ENCODE measurements at regions not wholly inside any gene's neighbourhood (a gene's known extent, or its start where the extent isn't known, plus 50 kb on each side); places are given as distances from the start of the nearest gene placed in this dataset.

- no peak for TF ChIP-seq CTCF (conservative IDR thresholded peaks at IDR 0.05; ENCODE audit: low read depth, low read length)
- DNase-seq (ENCODE audit: low read depth), result no peak
- no peak overlapping the region for H3K4me3 ChIP-seq (ENCODE audit: low read depth, low read length)
Measured at GRCh38 chr7:36044101-36044892, 108.8 kb upstream of the EEPD1 start.

- H3K4me3 ChIP-seq (ENCODE audit: low read depth, low read length), result no peak overlapping the region
- DNase-seq (ENCODE audit: low read depth), result no peak
Measured at GRCh38 chr7:36045326-36045725, 107.7 kb upstream of the EEPD1 start.

DNA sequence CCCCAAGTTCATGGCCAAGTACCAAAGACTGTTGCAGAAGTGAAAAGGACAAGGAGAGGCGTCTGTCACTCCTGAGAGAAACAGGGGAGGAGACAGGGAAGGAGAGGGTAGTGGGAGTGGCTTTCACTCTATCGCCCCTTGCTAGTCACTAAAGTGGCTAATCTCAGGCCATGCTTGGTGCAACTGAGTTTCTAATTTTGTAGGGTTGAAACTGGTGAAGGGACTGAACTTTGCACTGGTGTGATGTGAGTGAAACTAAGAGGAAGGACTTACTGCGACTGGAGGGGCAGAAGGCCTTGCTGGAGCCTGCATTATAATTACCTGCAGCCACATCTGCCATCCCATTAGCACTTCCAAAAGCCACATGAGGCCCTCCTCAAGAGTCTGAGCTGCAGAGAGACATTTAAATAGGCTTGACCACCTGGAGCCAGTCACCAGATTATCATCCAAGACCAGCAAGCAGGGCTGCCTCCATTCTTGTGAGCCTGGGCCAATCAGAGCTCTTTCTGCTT, 107.2 kb upstream of the EEPD1 start:
- no peak for DNase-seq (ENCODE audit: low read depth)
- TF ChIP-seq CTCF (conservative IDR thresholded peaks at IDR 0.05; ENCODE audit: low read depth, low read length), result no peak
- H3K4me3 ChIP-seq (ENCODE audit: low read depth, low read length), result no peak overlapping the region

More at GRCh38 chr7:36045326-36045725, 107.7 kb upstream of the EEPD1 start:
- TF ChIP-seq CTCF (conservative IDR thresholded peaks at IDR 0.05; ENCODE audit: low read depth, low read length), result no peak

DNA sequence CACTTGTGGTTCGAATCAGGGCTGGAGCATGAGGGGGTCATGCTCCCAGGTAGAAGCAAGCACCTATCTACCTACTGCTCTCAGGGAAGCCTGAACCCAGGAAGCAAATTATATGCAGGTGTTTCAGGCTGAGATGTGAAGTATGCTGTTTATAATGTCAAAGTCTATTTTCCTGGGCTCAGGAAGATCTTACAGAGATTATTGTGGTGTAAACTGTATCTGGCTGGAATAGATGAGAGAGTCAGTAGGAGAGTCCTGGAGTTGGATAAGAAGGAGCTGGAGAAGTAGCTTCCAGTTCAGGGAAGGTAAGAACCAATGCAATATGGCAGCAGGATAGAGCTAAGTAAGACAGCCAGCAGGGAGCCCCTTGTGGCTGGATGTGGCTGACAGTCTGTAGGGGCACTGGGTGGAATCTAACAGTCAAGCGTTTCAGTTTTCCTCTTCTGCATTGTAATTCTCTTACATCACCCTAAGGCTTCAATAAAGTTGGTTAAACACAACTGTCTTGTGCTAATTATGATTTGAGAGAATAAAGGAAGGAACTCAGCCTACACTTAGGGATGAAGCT, 105.9 kb upstream of the EEPD1 start:
- DNase-seq (ENCODE audit: low read depth), result no peak
- TF ChIP-seq CTCF (conservative IDR thresholded peaks at IDR 0.05; ENCODE audit: low read depth, low read length), result no peak
- H3K4me3 ChIP-seq (ENCODE audit: low read depth, low read length), result no peak overlapping the region

DNA sequence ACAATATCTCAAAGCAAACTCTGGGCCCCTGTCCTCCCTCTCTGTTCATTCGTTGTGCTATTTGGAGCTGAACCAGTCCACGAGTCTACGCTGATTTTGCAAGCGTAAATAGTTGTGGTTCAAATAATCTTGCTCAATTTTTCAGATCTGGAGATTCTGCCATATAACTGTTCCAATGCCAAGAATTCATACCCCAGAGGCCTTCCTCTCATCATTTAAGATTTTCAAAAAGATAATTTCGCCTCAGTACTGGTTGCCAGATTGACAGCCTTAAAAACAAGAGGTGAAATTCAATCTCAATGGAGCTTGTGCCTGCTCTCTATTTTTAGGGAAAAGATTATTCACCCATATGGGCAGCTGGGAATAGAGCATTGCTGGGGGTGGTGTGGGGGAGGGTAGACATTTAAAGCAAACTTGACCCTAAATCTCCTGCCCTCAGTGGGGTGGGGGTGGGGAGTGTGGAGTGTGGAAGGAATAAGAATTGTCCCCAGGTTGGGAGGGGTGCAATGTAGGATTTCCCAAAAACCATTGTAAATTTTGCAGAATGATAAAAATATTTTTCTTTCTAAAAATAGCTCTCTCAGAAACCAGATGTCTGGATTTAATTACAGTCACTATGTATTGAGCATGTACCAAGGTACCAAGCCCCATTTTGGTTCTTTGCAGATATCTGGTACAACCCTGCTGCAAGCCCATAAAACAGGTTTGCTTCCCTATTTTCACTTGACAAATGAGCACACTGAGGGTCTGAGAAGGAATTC, 104.7 kb upstream of the EEPD1 start:
- TF ChIP-seq CTCF (conservative IDR thresholded peaks at IDR 0.05; ENCODE audit: low read depth, low read length), result no peak
- H3K4me3 ChIP-seq (ENCODE audit: low read depth, low read length), result no peak overlapping the region
- DNase-seq (ENCODE audit: low read depth), result no peak

GRCh38 chr7:36048902-36049240, 104.2 kb upstream of the EEPD1 start:
- no peak for TF ChIP-seq CTCF (conservative IDR thresholded peaks at IDR 0.05; ENCODE audit: low read depth, low read length)
- no peak overlapping the region for H3K4me3 ChIP-seq (ENCODE audit: low read depth, low read length)
- DNase-seq (ENCODE audit: low read depth), result no peak
